ENCODE measurements at regions not wholly inside any gene's neighbourhood (a gene's known extent, or its start where the extent isn't known, plus 50 kb on each side); places are given as distances from the start of the nearest gene placed in this dataset.

GRCh38 chr11:42074306-42074705, 614.9 kb upstream of the LRRC4C start:
- TF ChIP-seq CTCF (IDR thresholded peaks at IDR 0.05; ENCODE audit: low read depth, low read length) (no peak), EZH2phosphoT487 (IDR thresholded peaks at IDR 0.05; ENCODE audit: low read depth) (no peak)
- Histone ChIP-seq H3K79me2 (ENCODE audit: low read length) (no peaks in the 10 kb centered on the region), H4K20me1 (ENCODE audit: insufficient read depth, low read length) (no peaks in the 10 kb centered on the region), H3K4me1 (ENCODE audit: low read length) (no peaks in the 10 kb centered on the region), H3K36me3 (replicated peaks; ENCODE audit: low read depth, low read length) (no peaks in the 10 kb centered on the region), H3K4me3 (ENCODE audit: low read length) (no peak overlapping the region), H3K9ac (ENCODE audit: low read length) (no peak overlapping the region), H3K9me3 (ENCODE audit: insufficient read depth, low read length) (no peaks in the 10 kb centered on the region), H3K27ac (ENCODE audit: low read length) (no peak overlapping the region), H3K4me2 (ENCODE audit: low read length) (no peak overlapping the region), H2AFZ (ENCODE audit: low read depth, low read length) (no peak overlapping the region), H3K27me3 (ENCODE audit: low read depth, low read length) (no peaks in the 10 kb centered on the region)

GRCh38 chr11:42075180-42075579, 615.7 kb upstream of the LRRC4C start:
- Histone ChIP-seq H3K4me1 (ENCODE audit: low read length) (no peaks in the 10 kb centered on the region), H3K36me3 (replicated peaks; ENCODE audit: low read depth, low read length) (no peaks in the 10 kb centered on the region), H3K9me3 (ENCODE audit: insufficient read depth, low read length) (no peaks in the 10 kb centered on the region), H3K4me3 (ENCODE audit: low read length) (no peak overlapping the region), H3K27ac (ENCODE audit: low read length) (no peak overlapping the region), H3K27me3 (ENCODE audit: low read depth, low read length) (no peaks in the 10 kb centered on the region), H4K20me1 (ENCODE audit: insufficient read depth, low read length) (no peaks in the 10 kb centered on the region), H3K9ac (ENCODE audit: low read length) (no peak overlapping the region), H3K4me2 (ENCODE audit: low read length) (no peak overlapping the region), H2AFZ (ENCODE audit: low read depth, low read length) (no peak overlapping the region), H3K79me2 (ENCODE audit: low read length) (no peaks in the 10 kb centered on the region)
- TF ChIP-seq EZH2phosphoT487 (IDR thresholded peaks at IDR 0.05; ENCODE audit: low read depth) (no peak), CTCF (IDR thresholded peaks at IDR 0.05; ENCODE audit: low read depth, low read length) (no peak)

- H3K36me3 ChIP-seq (replicated peaks; ENCODE audit: low read depth, low read length), result no peaks in the 10 kb centered on the region
- no peaks in the 10 kb centered on the region for H3K79me2 ChIP-seq (ENCODE audit: low read length)
- no peak overlapping the region for H3K4me3 ChIP-seq (ENCODE audit: low read length)
- no peak overlapping the region for H3K27ac ChIP-seq (ENCODE audit: low read length)
- no peak overlapping the region for H3K4me2 ChIP-seq (ENCODE audit: low read length)
- H3K9me3 ChIP-seq (ENCODE audit: insufficient read depth, low read length), result no peaks in the 10 kb centered on the region
- H3K27me3 ChIP-seq (ENCODE audit: low read depth, low read length), result no peaks in the 10 kb centered on the region
- H3K9ac ChIP-seq (ENCODE audit: low read length), result no peak overlapping the region
- no peaks in the 10 kb centered on the region for H4K20me1 ChIP-seq (ENCODE audit: insufficient read depth, low read length)
- H2AFZ ChIP-seq (ENCODE audit: low read depth, low read length), result no peak overlapping the region
- no peaks in the 10 kb centered on the region for H3K4me1 ChIP-seq (ENCODE audit: low read length)
- TF ChIP-seq EZH2phosphoT487 (IDR thresholded peaks at IDR 0.05; ENCODE audit: low read depth) (no peak), CTCF (IDR thresholded peaks at IDR 0.05; ENCODE audit: low read depth, low read length) (no peak)
Measured at GRCh38 chr11:42077794-42078193, 618.3 kb upstream of the LRRC4C start.

- Histone ChIP-seq H3K27ac (ENCODE audit: low read length) (no peak overlapping the region), H3K27me3 (ENCODE audit: low read depth, low read length) (no peaks in the 10 kb centered on the region), H3K4me3 (ENCODE audit: low read length) (no peak overlapping the region), H3K4me2 (ENCODE audit: low read length) (no peak overlapping the region; the same call in 1 of the 2 replicates), H3K9me3 (ENCODE audit: insufficient read depth, low read length) (no peaks in the 10 kb centered on the region), H3K79me2 (ENCODE audit: low read length) (no peaks in the 10 kb centered on the region), H4K20me1 (ENCODE audit: insufficient read depth, low read length) (no peaks in the 10 kb centered on the region), H3K9ac (ENCODE audit: low read length) (no peak overlapping the region), H3K4me1 (ENCODE audit: low read length) (peaks cover 7% of the 10 kb centered on the region), H2AFZ (ENCODE audit: low read depth, low read length) (no peak overlapping the region), H3K36me3 (replicated peaks; ENCODE audit: low read depth, low read length) (no peaks in the 10 kb centered on the region)
- TF ChIP-seq CTCF (IDR thresholded peaks at IDR 0.05; ENCODE audit: low read depth, low read length) (no peak), EZH2phosphoT487 (IDR thresholded peaks at IDR 0.05; ENCODE audit: low read depth) (no peak)
Measured at GRCh38 chr11:42085736-42086135, 626.3 kb upstream of the LRRC4C start.

Measured in OCI-LY3 (cell line).